COR-L47 (cell line): ENCODE measurements at regions not wholly inside any gene's neighbourhood (a gene's known extent, or its start where the extent isn't known, plus 50 kb on each side); places are given as distances from the start of the nearest gene placed in this dataset.
A peak's percentile ranks its signal among the peaks of the same experiment; 100 is the strongest.

Source experiments
- DNase-seq: peaks from one replicate; lab custom pipeline; 2025; lab: John Stamatoyannopoulos, UW

- DNase-seq, result no peak
Observed at GRCh38 chr5:125750861-125751186, 672.4 kb upstream of the GRAMD2B start.

DNA sequence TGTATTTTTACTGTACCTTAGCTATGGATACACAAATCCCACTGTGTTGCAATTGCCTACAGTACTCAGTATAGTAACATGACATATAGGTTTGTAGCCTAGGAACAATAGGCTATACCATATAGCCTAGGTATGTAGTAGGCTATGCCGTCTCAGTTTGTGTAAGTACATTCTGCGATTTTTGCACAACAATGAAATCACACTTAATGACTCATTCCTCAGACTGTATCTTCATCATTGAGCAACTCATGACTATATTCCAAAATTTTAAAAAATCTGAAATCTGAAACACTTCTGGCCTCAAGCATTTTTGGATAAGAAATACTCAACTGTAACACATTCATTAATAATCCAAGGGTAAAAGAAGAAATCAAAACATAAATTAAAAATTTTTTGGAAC, 666.8 kb upstream of the GRAMD2B start:
- DNase-seq, result no peak

- DNase-seq, result no peak
Observed at GRCh38 chr5:125766706-125767105, 656.5 kb upstream of the GRAMD2B start.

GRCh38 chr5:125775896-125776295, 647.3 kb upstream of the GRAMD2B start:
- no peak for DNase-seq

GRCh38 chr5:125776656-125777139, 646.5 kb upstream of the GRAMD2B start:
- no peak for DNase-seq

- DNase-seq, result peak; percentile 32
Observed at GRCh38 chr5:125778791-125779190, 644.4 kb upstream of the GRAMD2B start.

- no peak for DNase-seq
Observed at GRCh38 chr5:125785407-125785806, 637.8 kb upstream of the GRAMD2B start.

GRCh38 chr5:125786021-125786420, 637.2 kb upstream of the GRAMD2B start:
- no peak for DNase-seq

DNA sequence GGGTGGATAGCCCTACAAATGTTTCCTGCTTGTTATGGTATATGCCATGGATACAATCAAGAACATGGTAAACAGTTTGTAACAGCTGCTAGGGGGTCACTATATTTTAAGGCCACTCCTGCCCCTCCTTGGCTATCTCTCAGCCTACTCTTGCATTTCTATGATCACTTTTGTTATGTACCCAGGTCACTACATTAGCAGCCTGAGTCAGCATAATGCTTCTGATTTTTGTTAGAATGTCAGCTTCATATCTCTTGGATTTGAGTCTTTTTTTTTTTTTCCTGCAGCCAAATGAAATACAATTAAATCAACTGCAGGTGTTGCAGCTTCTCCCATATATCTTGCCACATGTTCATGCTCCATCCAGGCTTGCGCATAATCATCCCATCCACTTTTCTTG, 629.7 kb upstream of the GRAMD2B start:
- DNase-seq, result no peak

GRCh38 chr5:125794922-125795321, 628.3 kb upstream of the GRAMD2B start:
- DNase-seq, result no peak

- no peak for DNase-seq
Observed at GRCh38 chr5:125798307-125798706, 624.9 kb upstream of the GRAMD2B start.

DNA sequence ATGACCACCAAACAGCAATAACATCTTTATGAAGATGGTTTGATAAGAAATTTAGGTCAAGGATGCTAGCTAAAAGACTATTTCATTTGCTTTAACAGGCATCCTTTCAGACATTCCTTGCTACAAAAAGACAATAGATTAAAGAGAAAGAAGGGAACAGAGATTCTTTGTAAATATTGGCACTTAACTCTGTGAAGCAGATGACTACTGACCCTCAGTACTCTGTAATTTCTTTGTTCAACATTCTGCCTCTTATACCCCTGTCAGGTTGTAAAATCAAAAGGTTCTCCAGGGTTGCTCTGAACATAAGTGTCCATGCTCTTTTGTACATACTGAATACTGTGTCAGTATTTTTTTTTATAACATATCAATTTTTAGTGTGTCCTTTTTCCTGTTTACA, 610.6 kb upstream of the GRAMD2B start:
- DNase-seq, result no peak

DNA sequence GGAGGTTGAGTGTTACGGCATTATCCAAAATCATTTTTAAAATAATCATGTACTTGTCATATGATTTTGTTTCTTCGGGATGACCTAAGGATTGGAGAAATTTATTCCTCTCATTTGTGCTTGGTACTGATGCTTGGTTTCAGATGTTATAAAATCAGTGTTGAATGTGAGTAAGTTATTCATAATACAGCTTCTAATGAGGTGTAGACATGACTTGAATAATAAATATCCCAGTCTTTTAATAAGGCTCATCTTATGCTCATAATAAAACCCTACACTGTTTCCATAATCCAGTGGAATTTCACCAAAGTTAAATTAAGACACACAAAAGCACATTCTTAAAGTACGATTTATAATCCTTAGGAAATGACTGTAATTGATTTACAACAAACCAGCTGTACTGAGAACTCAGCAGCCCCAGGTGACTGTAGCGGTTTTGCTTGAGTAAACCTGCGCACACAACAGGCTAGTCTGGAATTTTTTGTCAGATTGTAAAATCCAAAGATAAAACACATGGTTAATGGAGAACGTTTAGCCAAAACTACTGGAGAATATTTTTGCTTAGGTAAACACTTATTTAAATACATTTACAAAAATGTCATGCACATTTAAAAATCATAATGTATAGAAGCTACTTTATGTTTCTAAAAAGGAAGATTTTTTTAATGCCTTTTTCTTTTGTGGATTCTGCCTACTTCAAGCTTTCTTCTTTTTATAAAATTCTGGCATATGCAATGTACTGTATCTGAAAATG, 609.8 kb upstream of the GRAMD2B start:
- DNase-seq, result no peak

DNA sequence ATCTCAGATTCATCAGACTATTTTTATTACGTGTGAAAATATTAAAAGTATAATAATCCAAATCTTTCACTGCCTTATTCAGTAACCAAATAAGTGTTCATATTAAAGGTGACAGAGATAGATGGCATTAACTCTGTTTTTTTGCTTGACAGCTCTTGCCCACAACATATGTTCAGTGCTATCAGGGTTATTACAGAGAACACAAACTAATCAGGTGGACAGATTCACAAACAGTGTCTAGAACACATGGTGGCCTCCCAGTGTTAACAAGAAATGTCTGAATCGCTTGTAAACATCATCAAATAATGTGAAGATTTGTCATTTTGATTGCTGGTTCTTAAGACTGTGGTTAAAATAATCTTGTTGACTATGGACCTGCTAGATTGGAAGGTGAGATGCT, 609.1 kb upstream of the GRAMD2B start:
- no peak for DNase-seq

- DNase-seq, result no peak
Observed at GRCh38 chr5:125823572-125823971, 599.6 kb upstream of the GRAMD2B start.

- DNase-seq, result no peak
Observed at GRCh38 chr5:125826214-125826613, 597.0 kb upstream of the GRAMD2B start.

DNA sequence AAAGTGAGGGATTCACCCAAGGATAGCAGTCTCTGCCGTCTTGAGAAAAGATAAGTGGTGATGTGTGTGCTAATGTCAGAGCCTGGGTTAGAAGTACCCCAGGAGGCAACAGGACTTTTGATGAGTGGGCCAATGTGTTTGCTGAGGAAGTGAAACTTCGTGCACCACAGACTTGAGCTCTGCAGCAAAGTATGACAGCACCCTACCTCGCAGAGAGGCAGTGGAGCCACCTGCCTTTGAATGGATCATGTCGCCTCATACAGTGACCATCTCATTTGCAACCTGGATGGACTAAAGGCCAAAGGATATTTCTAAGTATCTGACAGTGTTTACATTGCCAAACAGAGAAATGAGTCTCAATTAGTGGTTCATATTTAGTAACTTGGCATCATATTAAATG, 593.9 kb upstream of the GRAMD2B start:
- DNase-seq, result no peak

DNA sequence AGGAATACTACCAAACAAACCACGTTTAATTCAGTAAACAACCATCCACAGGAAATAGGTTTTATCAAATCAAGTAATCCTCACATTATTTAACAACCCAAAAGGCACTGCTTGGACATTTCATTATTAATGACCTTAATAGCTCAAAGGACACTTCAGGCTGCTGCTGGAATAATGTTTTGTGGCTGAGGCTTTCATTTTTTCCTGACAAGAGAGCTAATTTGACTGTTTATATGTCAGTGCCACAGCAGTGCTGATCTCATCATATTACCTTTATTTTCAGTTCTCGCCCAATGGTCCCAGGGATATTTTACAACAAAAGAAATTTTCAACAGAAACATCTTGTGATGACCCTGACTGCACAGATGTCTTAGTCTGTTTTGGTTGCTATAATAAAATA, 589.8 kb upstream of the GRAMD2B start:
- DNase-seq, result no peak

- no peak for DNase-seq
Observed at GRCh38 chr5:125834438-125835115, 588.6 kb upstream of the GRAMD2B start.

DNA sequence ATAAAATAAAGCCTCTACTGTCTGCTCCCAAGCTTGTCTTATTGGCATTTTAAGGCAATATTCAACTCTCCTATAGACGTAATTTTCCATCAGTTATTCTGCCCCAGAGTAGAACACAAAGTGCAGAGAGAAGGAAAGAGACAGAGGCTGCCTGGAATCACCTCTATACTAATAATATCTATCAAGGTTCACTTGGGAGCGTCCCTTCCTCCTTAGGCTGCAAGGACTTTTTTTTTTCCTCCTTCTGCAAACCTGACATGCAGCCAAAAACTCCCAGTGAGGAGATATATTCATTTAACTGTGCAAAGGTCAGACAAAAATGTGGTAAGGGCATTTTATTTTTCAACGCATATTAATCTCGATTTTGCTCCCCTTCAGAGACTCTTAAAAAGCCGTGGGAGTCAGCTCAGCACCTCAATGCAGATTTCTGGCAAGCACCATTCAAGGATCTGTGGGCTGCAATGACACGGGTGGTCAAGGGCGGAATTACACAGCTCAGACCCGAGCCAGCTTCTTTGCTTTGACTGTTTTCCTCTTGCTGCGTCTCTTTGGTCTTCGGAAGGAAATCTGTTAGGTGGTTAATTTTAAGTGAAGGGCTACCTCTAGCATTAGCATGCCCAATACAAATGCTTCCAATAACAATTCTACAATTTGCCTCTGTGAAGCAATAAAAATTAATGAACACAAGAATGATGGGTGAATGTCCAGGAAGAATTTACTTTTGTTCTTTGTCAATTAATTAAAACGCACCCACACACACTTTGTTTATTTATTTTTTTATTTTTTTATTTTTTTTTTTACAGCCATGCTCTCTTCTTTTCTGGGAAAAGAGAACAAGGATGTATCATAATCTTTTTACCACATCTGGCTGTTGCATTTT, 587.7 kb upstream of the GRAMD2B start:
- no peak for DNase-seq

DNA sequence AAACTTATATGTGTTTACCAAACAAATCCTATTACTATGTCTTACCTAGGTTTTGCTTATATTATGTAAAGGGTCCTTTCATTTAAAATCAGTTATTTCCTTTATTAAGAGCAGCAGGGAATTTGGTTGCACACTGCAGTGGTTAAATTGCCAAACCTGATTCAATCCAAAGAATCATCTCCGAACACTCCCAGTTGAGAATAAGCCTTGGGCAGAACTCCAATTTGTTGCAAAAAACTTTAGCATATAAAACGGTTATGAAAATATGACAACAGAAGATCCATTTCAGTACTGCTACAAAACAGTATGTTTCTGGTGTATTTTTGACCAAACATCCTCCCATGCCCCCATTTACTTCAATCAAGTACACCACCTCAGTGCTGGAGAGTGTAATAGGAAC, 587.0 kb upstream of the GRAMD2B start:
- no peak for DNase-seq

DNA sequence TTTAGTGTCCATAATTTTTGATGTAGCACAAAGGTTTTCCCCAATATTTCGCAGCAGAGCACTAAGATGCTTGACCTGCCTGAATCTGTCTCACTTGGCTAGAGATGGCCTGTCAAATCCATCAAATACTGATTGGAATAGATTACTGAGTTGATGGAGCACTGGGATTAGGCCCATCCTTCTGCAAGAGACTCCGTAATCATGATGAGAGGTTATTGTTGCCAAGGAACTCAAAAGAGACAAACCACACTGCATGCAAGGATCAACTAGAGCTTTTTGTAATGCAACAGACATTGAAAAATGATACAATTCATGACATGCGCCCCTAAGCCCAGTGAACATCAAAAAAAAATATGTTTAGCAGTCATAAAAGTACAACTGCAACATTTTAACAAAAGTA, 585.3 kb upstream of the GRAMD2B start:
- no peak for DNase-seq

DNA sequence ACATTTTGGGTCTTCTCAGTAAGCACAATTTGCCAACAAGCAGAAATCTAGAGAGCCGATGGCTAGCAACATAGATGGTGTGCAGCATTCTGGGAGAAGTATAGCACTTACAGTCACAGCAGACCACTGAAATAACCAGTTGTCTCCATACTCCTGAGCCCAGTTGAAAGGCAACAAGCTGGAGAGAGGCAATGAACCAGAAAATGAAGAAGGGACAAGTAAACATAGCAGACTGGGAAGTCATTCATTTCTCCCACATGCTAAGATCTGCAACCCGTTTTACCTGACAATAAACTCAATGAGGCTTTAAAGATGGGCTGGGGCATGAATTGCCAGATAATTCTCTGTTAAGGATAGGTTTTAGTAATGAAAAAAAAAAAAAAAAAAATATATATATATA, 575.6 kb upstream of the GRAMD2B start:
- no peak for DNase-seq
